ENCODE measurements at regions not wholly inside any gene's neighbourhood (a gene's known extent, or its start where the extent isn't known, plus 50 kb on each side); places are given as distances from the start of the nearest gene placed in this dataset.

GRCh38 chr4:151606061-151606460 is 154.7 kb downstream of the GATB start:
- no peak for DNase-seq (ENCODE audit: low read depth)

DNA sequence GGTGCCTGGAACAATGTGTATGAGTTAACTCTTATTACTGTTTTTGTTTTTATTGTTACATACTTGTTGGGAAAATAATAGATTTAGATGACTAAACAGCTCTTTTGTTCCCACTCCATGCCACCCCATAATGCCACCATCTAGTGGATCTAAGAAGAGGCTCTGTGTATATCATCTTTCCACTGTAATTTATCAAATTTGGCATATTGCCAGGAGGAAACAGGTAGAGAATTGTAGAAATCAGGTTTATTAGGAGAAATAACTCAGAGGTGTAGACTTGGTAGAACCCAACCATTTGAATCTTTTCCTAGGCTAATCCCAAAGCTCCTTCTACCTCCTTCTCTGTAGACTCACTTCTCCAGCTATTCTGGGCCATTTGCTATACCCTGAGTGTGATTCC is 150.6 kb downstream of the GATB start:
- DNase-seq (ENCODE audit: low read depth), result no peak

DNA sequence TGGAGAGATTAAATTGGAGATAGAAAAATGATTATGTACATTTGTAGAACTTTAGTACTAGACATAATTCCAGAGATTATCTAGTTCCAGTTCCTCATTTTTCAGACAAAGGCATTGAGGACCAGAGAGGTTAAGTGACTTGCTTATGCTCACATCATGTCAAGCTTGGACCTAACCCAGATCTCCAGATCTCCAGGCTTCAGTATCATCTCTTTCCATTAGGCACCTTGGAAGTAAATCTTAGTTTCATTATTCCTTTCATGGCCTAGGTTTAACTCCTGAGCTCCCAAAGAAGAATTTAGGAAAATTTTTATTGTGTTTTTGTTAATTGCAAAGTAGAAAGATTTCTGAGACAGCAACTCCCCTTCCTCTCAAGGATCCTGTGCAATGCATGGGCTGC is 148.8 kb downstream of the GATB start:
- DNase-seq (ENCODE audit: low read depth), result no peak

GRCh38 chr4:151613290-151613689 is 147.5 kb downstream of the GATB start:
- DNase-seq (ENCODE audit: low read depth), result no peak

GRCh38 chr4:151614561-151614960 is 146.2 kb downstream of the GATB start:
- DNase-seq (ENCODE audit: low read depth), result no peak

GRCh38 chr4:151618858-151619257 is 141.9 kb downstream of the GATB start:
- no peak for DNase-seq (ENCODE audit: low read depth)

GRCh38 chr4:151620066-151620465 is 140.7 kb downstream of the GATB start:
- DNase-seq (ENCODE audit: low read depth), result no peak
